ENCODE measurements at regions not wholly inside any gene's neighbourhood (a gene's known extent, or its start where the extent isn't known, plus 50 kb on each side); places are given as distances from the start of the nearest gene placed in this dataset.

- TF ChIP-seq CTCF (IDR thresholded peaks at IDR 0.05; ENCODE audit: extremely low read depth in 1 of 2, insufficient read depth in 1 of 2, low read depth in 1 of 2, low read length in 2 of 2): no peak
- TF ChIP-seq, protein P1, sequence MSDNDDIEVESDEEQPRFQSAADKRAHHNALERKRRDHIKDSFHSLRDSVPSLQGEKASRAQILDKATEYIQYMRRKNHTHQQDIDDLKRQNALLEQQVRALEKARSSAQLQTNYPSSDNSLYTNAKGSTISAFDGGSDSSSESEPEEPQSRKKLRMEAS (IDR thresholded peaks at IDR 0.05; ENCODE audit: insufficient read depth, insufficient read length): no peak
- TF ChIP-seq POLR2A (IDR thresholded peaks at IDR 0.05; ENCODE audit: low read depth, low read length): no peak
- TF ChIP-seq GATA2 (IDR thresholded peaks at IDR 0.05; ENCODE audit: insufficient read depth, insufficient read length, low read depth, low read length): no peak
- TF ChIP-seq POLR2AphosphoS5 (IDR thresholded peaks at IDR 0.05; ENCODE audit: insufficient read depth, low read depth, low read length): no peak
- no peak for TF ChIP-seq EZH2 (IDR thresholded peaks at IDR 0.05; ENCODE audit: borderline replicate concordance, low read depth, low read length, severe bottlenecking)
Measured at GRCh38 chr2:185477452-185477851, 261.2 kb upstream of the FSIP2 start.

Data from endothelial cell of umbilical vein (primary cell).